HCT116 (cell line): ENCODE measurements at regions not wholly inside any gene's neighbourhood (a gene's known extent, or its start where the extent isn't known, plus 50 kb on each side); places are given as distances from the start of the nearest gene placed in this dataset.

Experiments
- CEBPB ChIP-seq: IDR thresholded peaks from 2 replicates; pipeline ENCODE4 v1.6.1; 2012; ENCODE audit warnings: low read depth
- EGR1 ChIP-seq: IDR thresholded peaks from 2 replicates; pipeline ENCODE4 v1.6.1; 2012; ENCODE audit warnings: low read depth
- ELF1 ChIP-seq: IDR thresholded peaks from 2 replicates; pipeline ENCODE4 v1.6.1; 2012; ENCODE audit warnings: low read depth, borderline replicate concordance
- POLR2AphosphoS5 ChIP-seq: IDR thresholded peaks from 2 replicates; pipeline ENCODE4 v1.6.1; 2011; ENCODE audit warnings: mild to moderate bottlenecking, low read depth, low read length, moderate library complexity
- RAD21 ChIP-seq: IDR thresholded peaks from 2 replicates; pipeline ENCODE4 v1.6.1; 2012; ENCODE audit warnings: low read depth, mild to moderate bottlenecking
- TF ChIP-seq, protein P1 (sequence below), 3 experiments: fragments of 200-600 bp in 1 of 3; sonication (generic) in 1 of 3; IDR thresholded peaks in 2 of 3; conservative IDR thresholded peaks in 1 of 3; 2 replicates each; pipeline ENCODE4 v1.5.1; 2012 to 2017; ENCODE audit warnings: low read depth in 2 of 3, low read length in 2 of 3, antibody characterized with exemption in 1 of 3, borderline replicate concordance in 1 of 3, control low read depth in 1 of 3, mild to moderate bottlenecking in 1 of 3, mixed read lengths in 1 of 3, mixed run types in 1 of 3, moderate library complexity in 1 of 3; ENCODE audit not compliant: insufficient read depth in 1 of 3

DNA sequence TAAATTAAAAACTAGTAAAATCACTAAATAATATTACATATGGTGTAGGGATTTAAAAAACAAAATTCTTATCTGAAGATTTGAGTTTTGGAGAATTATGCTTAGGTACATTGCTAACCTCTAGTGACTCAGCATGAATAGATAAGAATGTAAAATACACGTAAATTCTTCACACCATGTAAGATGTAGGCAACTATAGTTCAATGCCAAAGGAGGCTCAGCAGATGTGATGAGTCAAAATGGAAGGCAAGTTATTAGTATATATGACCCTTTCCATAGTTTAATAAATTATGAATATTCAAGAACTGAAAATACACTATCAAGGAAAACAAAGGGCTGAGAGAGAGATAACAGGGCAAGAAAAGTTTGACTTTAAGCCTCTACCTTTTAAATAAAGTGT lies 79.0 kb downstream of the MRPS30 start:
- TF ChIP-seq, protein P1, sequence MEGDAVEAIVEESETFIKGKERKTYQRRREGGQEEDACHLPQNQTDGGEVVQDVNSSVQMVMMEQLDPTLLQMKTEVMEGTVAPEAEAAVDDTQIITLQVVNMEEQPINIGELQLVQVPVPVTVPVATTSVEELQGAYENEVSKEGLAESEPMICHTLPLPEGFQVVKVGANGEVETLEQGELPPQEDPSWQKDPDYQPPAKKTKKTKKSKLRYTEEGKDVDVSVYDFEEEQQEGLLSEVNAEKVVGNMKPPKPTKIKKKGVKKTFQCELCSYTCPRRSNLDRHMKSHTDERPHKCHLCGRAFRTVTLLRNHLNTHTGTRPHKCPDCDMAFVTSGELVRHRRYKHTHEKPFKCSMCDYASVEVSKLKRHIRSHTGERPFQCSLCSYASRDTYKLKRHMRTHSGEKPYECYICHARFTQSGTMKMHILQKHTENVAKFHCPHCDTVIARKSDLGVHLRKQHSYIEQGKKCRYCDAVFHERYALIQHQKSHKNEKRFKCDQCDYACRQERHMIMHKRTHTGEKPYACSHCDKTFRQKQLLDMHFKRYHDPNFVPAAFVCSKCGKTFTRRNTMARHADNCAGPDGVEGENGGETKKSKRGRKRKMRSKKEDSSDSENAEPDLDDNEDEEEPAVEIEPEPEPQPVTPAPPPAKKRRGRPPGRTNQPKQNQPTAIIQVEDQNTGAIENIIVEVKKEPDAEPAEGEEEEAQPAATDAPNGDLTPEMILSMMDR (IDR thresholded peaks at IDR 0.05 in 2 of 3, conservative IDR thresholded peaks at IDR 0.05 in 1 of 3; ENCODE audit: borderline replicate concordance in 1 of 3, insufficient read depth in 1 of 3, low read depth in 2 of 3, low read length in 2 of 3): no peak
- TF ChIP-seq POLR2AphosphoS5: no peak
- TF ChIP-seq EGR1: no peak
- no peak for TF ChIP-seq RAD21
- TF ChIP-seq CEBPB: no peak
- no peak for TF ChIP-seq ELF1
